K562 (cell line): ENCODE measurements at regions not wholly inside any gene's neighbourhood (a gene's known extent, or its start where the extent isn't known, plus 50 kb on each side); places are given as distances from the start of the nearest gene placed in this dataset.

Experiments used
- DNMT1 ChIP-seq: fragments of 450-650 bp; IDR thresholded peaks from 2 replicates; pipeline ENCODE4 v1.6.1; 2016; ENCODE audit warnings: antibody characterized with exemption, mild to moderate bottlenecking
- ELF1 ChIP-seq: fragments of 200-800 bp; sonication (Bioruptor generic); IDR thresholded peaks from 2 replicates; pipeline ENCODE4 v1.6.1; 2016; ENCODE audit warnings: missing genetic modification characterization, missing compliant biosample characterization
- IRF2 ChIP-seq: sonication (generic); formaldehyde crosslinking; IDR thresholded peaks from 2 replicates; pipeline ENCODE4 v1.8.1; 2022; ENCODE audit warnings: mild to moderate bottlenecking, missing genetic modification reagents
- TGIF2 ChIP-seq: sonication (generic); formaldehyde crosslinking; IDR thresholded peaks from 2 replicates; pipeline ENCODE4 v1.8.1; 2022; ENCODE audit warnings: mild to moderate bottlenecking, missing genetic modification reagents, moderate library complexity
- ZBTB33 ChIP-seq: sonication (generic); formaldehyde crosslinking; IDR thresholded peaks from 2 replicates; pipeline ENCODE4 v1.8.1; 2023; ENCODE audit warnings: mild to moderate bottlenecking, missing genetic modification reagents
- TF ChIP-seq, protein P1 (sequence below), 2 experiments: fragments of 450-650 bp; IDR thresholded peaks; 2 replicates each; pipeline ENCODE4 v1.6.1; 2018; ENCODE audit warnings: mild to moderate bottlenecking in 2 of 2, low read depth in 1 of 2; ENCODE audit not compliant: partially characterized antibody in 2 of 2

DNA sequence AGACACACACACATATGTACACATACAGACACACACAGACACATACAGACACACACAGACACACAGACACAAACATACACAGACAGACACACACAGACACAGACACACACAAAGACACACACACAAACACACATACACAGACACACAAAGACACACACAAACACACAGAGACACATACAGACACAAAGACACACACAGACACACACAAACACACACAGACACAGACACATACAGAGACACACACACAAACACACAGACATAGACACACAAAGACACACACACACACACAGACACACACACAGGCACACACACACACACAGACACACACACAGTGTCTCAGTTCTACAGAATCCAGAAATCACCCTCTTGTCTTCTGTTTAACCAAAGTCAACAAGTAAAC, 280.7 kb downstream of the ASMT start (continued):
- no peak for TF ChIP-seq ZBTB33 (CRISPR knock-in tag)
- TF ChIP-seq, protein P1, sequence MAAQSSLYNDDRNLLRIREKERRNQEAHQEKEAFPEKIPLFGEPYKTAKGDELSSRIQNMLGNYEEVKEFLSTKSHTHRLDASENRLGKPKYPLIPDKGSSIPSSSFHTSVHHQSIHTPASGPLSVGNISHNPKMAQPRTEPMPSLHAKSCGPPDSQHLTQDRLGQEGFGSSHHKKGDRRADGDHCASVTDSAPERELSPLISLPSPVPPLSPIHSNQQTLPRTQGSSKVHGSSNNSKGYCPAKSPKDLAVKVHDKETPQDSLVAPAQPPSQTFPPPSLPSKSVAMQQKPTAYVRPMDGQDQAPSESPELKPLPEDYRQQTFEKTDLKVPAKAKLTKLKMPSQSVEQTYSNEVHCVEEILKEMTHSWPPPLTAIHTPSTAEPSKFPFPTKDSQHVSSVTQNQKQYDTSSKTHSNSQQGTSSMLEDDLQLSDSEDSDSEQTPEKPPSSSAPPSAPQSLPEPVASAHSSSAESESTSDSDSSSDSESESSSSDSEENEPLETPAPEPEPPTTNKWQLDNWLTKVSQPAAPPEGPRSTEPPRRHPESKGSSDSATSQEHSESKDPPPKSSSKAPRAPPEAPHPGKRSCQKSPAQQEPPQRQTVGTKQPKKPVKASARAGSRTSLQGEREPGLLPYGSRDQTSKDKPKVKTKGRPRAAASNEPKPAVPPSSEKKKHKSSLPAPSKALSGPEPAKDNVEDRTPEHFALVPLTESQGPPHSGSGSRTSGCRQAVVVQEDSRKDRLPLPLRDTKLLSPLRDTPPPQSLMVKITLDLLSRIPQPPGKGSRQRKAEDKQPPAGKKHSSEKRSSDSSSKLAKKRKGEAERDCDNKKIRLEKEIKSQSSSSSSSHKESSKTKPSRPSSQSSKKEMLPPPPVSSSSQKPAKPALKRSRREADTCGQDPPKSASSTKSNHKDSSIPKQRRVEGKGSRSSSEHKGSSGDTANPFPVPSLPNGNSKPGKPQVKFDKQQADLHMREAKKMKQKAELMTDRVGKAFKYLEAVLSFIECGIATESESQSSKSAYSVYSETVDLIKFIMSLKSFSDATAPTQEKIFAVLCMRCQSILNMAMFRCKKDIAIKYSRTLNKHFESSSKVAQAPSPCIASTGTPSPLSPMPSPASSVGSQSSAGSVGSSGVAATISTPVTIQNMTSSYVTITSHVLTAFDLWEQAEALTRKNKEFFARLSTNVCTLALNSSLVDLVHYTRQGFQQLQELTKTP (IDR thresholded peaks at IDR 0.05; ENCODE audit: low read depth in 1 of 2, partially characterized antibody in 2 of 2): no peak
- no peak for TF ChIP-seq DNMT1
- TF ChIP-seq ELF1: no peak
- TF ChIP-seq IRF2: no peak
- TF ChIP-seq TGIF2: no peak
- TF ChIP-seq, all 486 proteins: peak for 0
